Astrocyte (in vitro differentiated cells and primary cell): ENCODE measurements at regions not wholly inside any gene's neighbourhood (a gene's known extent, or its start where the extent isn't known, plus 50 kb on each side); places are given as distances from the start of the nearest gene placed in this dataset.

ENCODE experiments used
- DNase-seq: peaks from one replicate; pipeline ENCODE4 v3.0.0-alpha.2; 2010; ENCODE audit warnings: low read depth
- FAIRE-seq: peaks from 2 replicates; lab custom pipeline; 2011; peaks lifted over from hg19 to GRCh38; lab: Jason Lieb, UNC
- H2AFZ ChIP-seq: 2 replicates; pipeline ENCODE4 v1.6.0; 2012; ENCODE audit warnings: low read depth, low read length, inconsistent platforms
- H3K27ac ChIP-seq: 2 replicates; pipeline ENCODE4 v1.5.1; 2011; ENCODE audit warnings: low read depth, low read length, inconsistent platforms
- H3K27me3 ChIP-seq: 2 replicates; pipeline ENCODE4 v1.6.0; 2011; ENCODE audit warnings: low read length, inconsistent platforms; ENCODE audit not compliant: insufficient read depth
- H3K36me3 ChIP-seq: 2 replicates; pipeline ENCODE4 v1.5.1; 2011; ENCODE audit warnings: low read length, inconsistent platforms; ENCODE audit not compliant: insufficient read depth
- H3K4me1 ChIP-seq: 2 replicates; pipeline ENCODE4 v1.5.1; 2011; ENCODE audit warnings: low read length, inconsistent platforms; ENCODE audit not compliant: insufficient read depth
- H3K4me2 ChIP-seq: 2 replicates; pipeline ENCODE4 v1.6.0; 2012; ENCODE audit warnings: low read length, inconsistent platforms
- H3K4me3 ChIP-seq: 2 replicates; pipeline ENCODE4 v1.5.1; 2011; ENCODE audit warnings: low read depth, mild to moderate bottlenecking, low read length, inconsistent platforms; ENCODE audit not compliant: insufficient read depth
- H3K79me2 ChIP-seq: 2 replicates; pipeline ENCODE4 v1.6.0; 2012; ENCODE audit warnings: mild to moderate bottlenecking, low read length, inconsistent platforms; ENCODE audit not compliant: insufficient read depth
- H3K9ac ChIP-seq: 2 replicates; pipeline ENCODE4 v1.6.0; 2012; ENCODE audit warnings: mild to moderate bottlenecking, low read length, inconsistent platforms
- H3K9me3 ChIP-seq: 2 replicates; pipeline ENCODE4 v1.5.1; 2012; ENCODE audit warnings: low read depth, mild to moderate bottlenecking, low read length, inconsistent platforms; ENCODE audit not compliant: insufficient read depth
- H4K20me1 ChIP-seq: 2 replicates; pipeline ENCODE4 v1.6.0; 2012; ENCODE audit warnings: low read length, inconsistent platforms; ENCODE audit not compliant: insufficient read depth
- H3K27ac Mint-ChIP-seq: one replicate; pipeline ENCODE4 v1.8.0; 2021; ENCODE audit warnings: mild to moderate bottlenecking, mixed read lengths; ENCODE audit not compliant: unreplicated experiment
- H3K27me3 Mint-ChIP-seq: one replicate; pipeline ENCODE4 v1.8.0; 2021; ENCODE audit warnings: low read depth, mixed read lengths; ENCODE audit not compliant: unreplicated experiment
- H3K36me3 Mint-ChIP-seq: one replicate; pipeline ENCODE4 v1.8.0; 2021; ENCODE audit warnings: low read depth, mixed read lengths; ENCODE audit not compliant: unreplicated experiment
- H3K4me1 Mint-ChIP-seq: one replicate; pipeline ENCODE4 v1.8.0; 2021; ENCODE audit warnings: low read depth, mixed read lengths; ENCODE audit not compliant: unreplicated experiment
- H3K4me3 Mint-ChIP-seq: one replicate; pipeline ENCODE4 v1.8.0; 2021; ENCODE audit warnings: mild to moderate bottlenecking, moderate library complexity, mixed read lengths; ENCODE audit not compliant: unreplicated experiment
- H3K9me3 Mint-ChIP-seq: one replicate; pipeline ENCODE4 v1.8.0; 2021; ENCODE audit warnings: mild to moderate bottlenecking, mixed read lengths; ENCODE audit not compliant: unreplicated experiment
- CTCF ChIP-seq: IDR thresholded peaks from 2 replicates; pipeline ENCODE4 v1.5.1; 2011; ENCODE audit warnings: low read depth, mild to moderate bottlenecking, inconsistent platforms, low read length, moderate library complexity; ENCODE audit not compliant: insufficient read depth
- EZH2 ChIP-seq: IDR thresholded peaks from 2 replicates; pipeline ENCODE4 v1.6.1; 2012; ENCODE audit warnings: mild to moderate bottlenecking, low read length, inconsistent platforms; ENCODE audit not compliant: insufficient read depth

GRCh38 chr5:69042500-69042899 lies 51.3 kb upstream of the SLC30A5 start:
- Histone ChIP-seq H3K27me3 (no peaks in the 10 kb centered on the region), H2AFZ (peak overlapping the region; percentile 85), H4K20me1 (no peaks in the 10 kb centered on the region), H3K4me1 (no peaks in the 10 kb centered on the region), H3K4me3 (peak overlapping the region; percentile 82), H3K79me2 (no peaks in the 10 kb centered on the region), H3K9me3 (no peaks in the 10 kb centered on the region), H3K36me3 (no peaks in the 10 kb centered on the region), H3K9ac (no peak overlapping the region), H3K4me2 (peak overlapping the region; percentile 91), H3K27ac (no peak overlapping the region)
- no peak for FAIRE-seq
- no peak for DNase-seq
- Mint-ChIP-seq H3K9me3 (no peaks in the 10 kb centered on the region), H3K4me3 (no peak overlapping the region), H3K36me3 (no peaks in the 10 kb centered on the region), H3K27me3 (no peaks in the 10 kb centered on the region), H3K4me1 (peaks cover 3% of the 10 kb centered on the region), H3K27ac (no peak overlapping the region)
- TF ChIP-seq CTCF (no peak), EZH2 (no peak)

- peak overlapping the region; percentile 43 for H3K27ac Mint-ChIP-seq
- peak; percentile 81 for DNase-seq
- Histone ChIP-seq H3K4me1 (no peaks in the 10 kb centered on the region), H3K27me3 (no peaks in the 10 kb centered on the region), H3K9me3 (no peaks in the 10 kb centered on the region), H4K20me1 (no peaks in the 10 kb centered on the region), H3K4me2 (peak overlapping the region; percentile 91), H3K4me3 (peak overlapping the region; percentile 82), H3K79me2 (no peaks in the 10 kb centered on the region), H3K36me3 (no peaks in the 10 kb centered on the region), H3K27ac (peak overlapping the region; percentile 57), H2AFZ (peak overlapping the region; percentile 85), H3K9ac (peak overlapping the region; percentile 79)
- peaks cover 3% of the 10 kb centered on the region for H3K4me1 Mint-ChIP-seq
- H3K9me3 Mint-ChIP-seq, result no peaks in the 10 kb centered on the region
- FAIRE-seq, result peak; percentile 69
- TF ChIP-seq CTCF, result peak; percentile 80
- no peak for TF ChIP-seq EZH2
- no peaks in the 10 kb centered on the region for H3K27me3 Mint-ChIP-seq
- no peaks in the 10 kb centered on the region for H3K36me3 Mint-ChIP-seq
- H3K4me3 Mint-ChIP-seq, result no peak overlapping the region
These were observed 50.7 kb upstream of the SLC30A5 start for GRCh38 chr5:69042915-69043654.

GRCh38 chr5:69043655-69043996 lies 50.2 kb upstream of the SLC30A5 start:
- Mint-ChIP-seq H3K9me3 (no peaks in the 10 kb centered on the region), H3K4me3 (no peak overlapping the region), H3K36me3 (no peaks in the 10 kb centered on the region), H3K27me3 (no peaks in the 10 kb centered on the region), H3K4me1 (peaks cover 3% of the 10 kb centered on the region), H3K27ac (no peak overlapping the region)
- no peak for FAIRE-seq
- Histone ChIP-seq H3K27ac (no peak overlapping the region), H3K4me1 (no peaks in the 10 kb centered on the region), H3K9ac (peak overlapping the region; percentile 79), H3K9me3 (no peaks in the 10 kb centered on the region), H3K4me3 (peak overlapping the region; percentile 82), H2AFZ (peak overlapping the region; percentile 85), H4K20me1 (no peaks in the 10 kb centered on the region), H3K27me3 (no peaks in the 10 kb centered on the region), H3K79me2 (no peaks in the 10 kb centered on the region), H3K4me2 (peak overlapping the region; percentile 91), H3K36me3 (no peaks in the 10 kb centered on the region)
- TF ChIP-seq EZH2 (no peak), CTCF (no peak)
- DNase-seq, result no peak
